Tibial nerve (tissue), 4 donors: ENCODE measurements at regions not wholly inside any gene's neighbourhood (a gene's known extent, or its start where the extent isn't known, plus 50 kb on each side); places are given as distances from the start of the nearest gene placed in this dataset.

Experiments
- EP300 ChIP-seq, 2 donors: sonication (generic); formaldehyde crosslinking; IDR thresholded peaks; one replicate each; pipeline ENCODE4 v1.6.1; 2017; ENCODE audit warnings: antibody characterized with exemption in 2 of 2, mild to moderate bottlenecking in 1 of 2
- TF ChIP-seq, protein P1 (sequence below), 5 experiments: fragments of 200-600 bp in 3 of 5; fragments of 450-650 bp in 2 of 5; sonication (generic) in 3 of 5; IDR thresholded peaks; one replicate each; pipeline ENCODE4 v1.5.1; 2016 to 2019; ENCODE audit warnings: antibody characterized with exemption in 5 of 5, mild to moderate bottlenecking in 3 of 5, moderate library complexity in 2 of 5

DNA sequence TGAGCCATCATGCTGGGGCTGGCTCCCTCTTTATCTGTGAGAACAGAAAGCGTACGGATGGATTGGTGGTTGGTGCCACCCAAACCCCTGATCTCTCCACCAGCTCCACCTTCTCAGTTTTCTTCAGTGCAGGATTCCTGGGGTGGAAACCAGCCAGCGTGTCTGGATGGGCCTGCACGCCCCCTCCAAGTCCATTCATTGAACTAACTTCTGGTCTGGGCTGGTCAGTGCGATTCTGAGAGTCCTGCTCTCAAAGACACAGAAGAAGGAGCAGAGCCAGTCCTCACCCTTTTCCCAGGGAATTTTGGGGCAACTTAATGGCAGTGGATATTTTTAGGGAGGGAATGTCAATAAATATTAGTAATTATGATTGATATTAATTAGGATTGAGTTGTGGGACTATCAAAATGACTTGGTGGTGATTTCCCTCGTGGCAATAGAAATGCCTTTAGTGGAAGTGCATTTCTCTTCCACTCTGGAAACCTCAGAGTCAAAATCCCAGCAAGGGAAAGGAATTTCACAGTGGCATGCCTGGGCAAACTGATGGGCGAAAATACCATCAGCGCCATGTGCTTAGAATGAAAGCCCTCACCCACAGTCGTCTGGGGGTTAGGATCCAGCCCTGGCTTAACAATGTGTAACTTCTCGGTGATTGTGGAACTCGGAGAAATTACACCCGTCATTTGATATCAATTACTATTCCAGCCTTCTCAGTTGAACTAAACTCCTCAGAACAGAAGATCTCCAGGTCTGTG is 69.3 kb upstream of the EEPD1 start:
- TF ChIP-seq, protein P1, sequence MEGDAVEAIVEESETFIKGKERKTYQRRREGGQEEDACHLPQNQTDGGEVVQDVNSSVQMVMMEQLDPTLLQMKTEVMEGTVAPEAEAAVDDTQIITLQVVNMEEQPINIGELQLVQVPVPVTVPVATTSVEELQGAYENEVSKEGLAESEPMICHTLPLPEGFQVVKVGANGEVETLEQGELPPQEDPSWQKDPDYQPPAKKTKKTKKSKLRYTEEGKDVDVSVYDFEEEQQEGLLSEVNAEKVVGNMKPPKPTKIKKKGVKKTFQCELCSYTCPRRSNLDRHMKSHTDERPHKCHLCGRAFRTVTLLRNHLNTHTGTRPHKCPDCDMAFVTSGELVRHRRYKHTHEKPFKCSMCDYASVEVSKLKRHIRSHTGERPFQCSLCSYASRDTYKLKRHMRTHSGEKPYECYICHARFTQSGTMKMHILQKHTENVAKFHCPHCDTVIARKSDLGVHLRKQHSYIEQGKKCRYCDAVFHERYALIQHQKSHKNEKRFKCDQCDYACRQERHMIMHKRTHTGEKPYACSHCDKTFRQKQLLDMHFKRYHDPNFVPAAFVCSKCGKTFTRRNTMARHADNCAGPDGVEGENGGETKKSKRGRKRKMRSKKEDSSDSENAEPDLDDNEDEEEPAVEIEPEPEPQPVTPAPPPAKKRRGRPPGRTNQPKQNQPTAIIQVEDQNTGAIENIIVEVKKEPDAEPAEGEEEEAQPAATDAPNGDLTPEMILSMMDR (IDR thresholded peaks at IDR 0.05) = no peak
- TF ChIP-seq EP300 (IDR thresholded peaks at IDR 0.05) = no peak
